Lower lobe of right lung (tissue), 2 donors: ENCODE measurements at regions not wholly inside any gene's neighbourhood (a gene's known extent, or its start where the extent isn't known, plus 50 kb on each side); places are given as distances from the start of the nearest gene placed in this dataset.

Experiments
- ATAC-seq, 2 donors: fragments of 200-7000 bp; cut with Tn5 transposase; one replicate each; pipeline ENCODE4 v1.9.1; 2020 to 2022; ENCODE audit warnings: mild to moderate bottlenecking in 2 of 2, moderate library complexity in 2 of 2
- DNase-seq: peaks from one replicate; pipeline ENCODE4 v3.0.0-alpha.2; 2020
- H3K27ac ChIP-seq: fragments of 200-600 bp; one replicate; pipeline ENCODE4 v1.8.0; 2022
- H3K27me3 ChIP-seq: fragments of 200-600 bp; one replicate; pipeline ENCODE4 v1.8.0; 2022; ENCODE audit warnings: low read depth
- H3K36me3 ChIP-seq: fragments of 200-600 bp; one replicate; pipeline ENCODE4 v1.8.0; 2022; ENCODE audit warnings: mild to moderate bottlenecking
- H3K4me1 ChIP-seq: fragments of 200-600 bp; one replicate; pipeline ENCODE4 v1.8.0; 2022
- H3K4me3 ChIP-seq: fragments of 200-600 bp; one replicate; pipeline ENCODE4 v1.8.0; 2022; ENCODE audit warnings: mild to moderate bottlenecking
- H3K9me3 ChIP-seq: fragments of 200-600 bp; one replicate; pipeline ENCODE4 v1.8.0; 2022
- CTCF ChIP-seq: fragments of 200-600 bp; IDR thresholded peaks from one replicate; pipeline ENCODE4 v1.8.0; 2022; ENCODE audit warnings: antibody characterized with exemption, mild to moderate bottlenecking
- intact Hi-C: fragments of 100-400 bp; cut with DNase I; formaldehyde crosslinking; loops from one replicate; pipeline ENCODE4 v1.11.0; 2022
- donor health status: DM: no; HTN: yes; CAD: no; lungs with severe emphysema.

- H3K4me1 ChIP-seq = no peaks in the 10 kb centered on the region
- no peaks in the 10 kb centered on the region for H3K27me3 ChIP-seq
- no peaks in the 10 kb centered on the region for H3K9me3 ChIP-seq
- no peak overlapping the region for H3K4me3 ChIP-seq
- intact Hi-C loops = no loop called here
- no peaks in the 10 kb centered on the region for H3K36me3 ChIP-seq
- ATAC-seq (no peak), DNase-seq (no peak)
- no peak overlapping the region for H3K27ac ChIP-seq
- TF ChIP-seq CTCF = no peak
Observed at GRCh38 chrX:121546317-121546716, 498.9 kb downstream of the GLUD2 start.

- DNase-seq (no peak), ATAC-seq (no peak)
- TF ChIP-seq CTCF = no peak
- intact Hi-C loops = no loop called here
- H3K36me3 ChIP-seq = no peaks in the 10 kb centered on the region
- H3K9me3 ChIP-seq = no peaks in the 10 kb centered on the region
- no peaks in the 10 kb centered on the region for H3K27me3 ChIP-seq
- no peak overlapping the region for H3K4me3 ChIP-seq
- H3K27ac ChIP-seq = no peak overlapping the region
- H3K4me1 ChIP-seq = no peaks in the 10 kb centered on the region
Observed at GRCh38 chrX:121558886-121559285, 511.5 kb downstream of the GLUD2 start.

- no peaks in the 10 kb centered on the region for H3K36me3 ChIP-seq
- TF ChIP-seq CTCF = no peak
- H3K4me1 ChIP-seq = no peaks in the 10 kb centered on the region
- intact Hi-C loops = no loop called here
- H3K9me3 ChIP-seq = no peaks in the 10 kb centered on the region
- no peak overlapping the region for H3K4me3 ChIP-seq
- H3K27me3 ChIP-seq = no peaks in the 10 kb centered on the region
- DNase-seq (no peak), ATAC-seq (no peak)
- no peak overlapping the region for H3K27ac ChIP-seq
Observed at GRCh38 chrX:121562616-121563015, 515.2 kb downstream of the GLUD2 start.

DNA sequence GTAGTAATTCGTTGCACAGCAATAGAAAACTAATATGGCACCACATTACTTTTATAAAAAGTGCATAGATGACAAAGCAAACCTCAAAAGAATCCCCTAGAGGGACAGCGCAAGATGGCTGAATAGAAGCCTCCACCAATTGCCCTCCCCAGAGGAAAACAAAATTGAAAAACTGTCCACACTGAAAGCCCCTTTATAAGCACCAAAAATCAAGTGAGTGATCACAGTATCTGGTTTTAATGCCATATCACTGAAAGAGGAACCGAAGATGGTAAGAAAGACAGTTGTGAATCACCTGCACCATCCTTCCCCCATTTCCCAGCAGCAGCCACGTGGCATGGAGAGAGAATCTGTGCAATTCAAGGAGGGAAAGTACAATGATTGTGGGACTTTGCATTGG lies 522.2 kb downstream of the GLUD2 start:
- Histone ChIP-seq H3K9me3 (no peaks in the 10 kb centered on the region), H3K4me3 (no peak overlapping the region), H3K27me3 (no peaks in the 10 kb centered on the region), H3K36me3 (no peaks in the 10 kb centered on the region), H3K4me1 (no peaks in the 10 kb centered on the region), H3K27ac (no peak overlapping the region)
- DNase-seq = no peak
- intact Hi-C loops = no loop called here
- ATAC-seq = no peak
- no peak for TF ChIP-seq CTCF

GRCh38 chrX:121570072-121570841 lies 522.8 kb downstream of the GLUD2 start:
- no peak overlapping the region for H3K4me3 ChIP-seq
- H3K4me1 ChIP-seq = no peaks in the 10 kb centered on the region
- DNase-seq (no peak), ATAC-seq (no peak)
- intact Hi-C loops = no loop called here
- no peaks in the 10 kb centered on the region for H3K27me3 ChIP-seq
- TF ChIP-seq CTCF = no peak
- H3K36me3 ChIP-seq = no peaks in the 10 kb centered on the region
- no peaks in the 10 kb centered on the region for H3K9me3 ChIP-seq
- no peak overlapping the region for H3K27ac ChIP-seq
